ENCODE measurements at regions not wholly inside any gene's neighbourhood (a gene's known extent, or its start where the extent isn't known, plus 50 kb on each side); places are given as distances from the start of the nearest gene placed in this dataset.

GRCh38 chr20:4070323-4071177 lies 55.2 kb upstream of the RNF24 start:
- DNase-seq (ENCODE audit: low read depth, low spot score): no peak

- no peak for DNase-seq (ENCODE audit: low read depth, low spot score)
Observed at GRCh38 chr20:4069751-4070150, 54.4 kb upstream of the RNF24 start.

GRCh38 chr20:4068708-4069107 lies 53.4 kb upstream of the RNF24 start:
- no peak for DNase-seq (ENCODE audit: low read depth, low spot score)

- DNase-seq (ENCODE audit: low read depth, low spot score): no peak
Observed at GRCh38 chr20:4067600-4068261, 52.4 kb upstream of the RNF24 start.

- no peak for DNase-seq (ENCODE audit: low read depth, low spot score)
Observed at GRCh38 chr20:4066551-4066950, 51.2 kb upstream of the RNF24 start.

- no peak for DNase-seq (ENCODE audit: low read depth, low spot score)
Observed at GRCh38 chr20:4065391-4065844, 50.1 kb upstream of the RNF24 start.

All from ELF-1 (cell line).